GM18498 (cell line): ENCODE measurements at regions not wholly inside any gene's neighbourhood (a gene's known extent, or its start where the extent isn't known, plus 50 kb on each side); places are given as distances from the start of the nearest gene placed in this dataset.

Source experiments
- ATAC-seq: cut with Tn5 transposase; IDR thresholded peaks from one replicate; pipeline ENCODE4 v1.9.1; 2021; ENCODE audit warnings: mild to moderate bottlenecking, moderate library complexity; ENCODE audit not compliant: unreplicated experiment

- ATAC-seq, result no peak
Measured at GRCh38 chr3:94179059-94179458, 116.2 kb downstream of the NSUN3 start.

DNA sequence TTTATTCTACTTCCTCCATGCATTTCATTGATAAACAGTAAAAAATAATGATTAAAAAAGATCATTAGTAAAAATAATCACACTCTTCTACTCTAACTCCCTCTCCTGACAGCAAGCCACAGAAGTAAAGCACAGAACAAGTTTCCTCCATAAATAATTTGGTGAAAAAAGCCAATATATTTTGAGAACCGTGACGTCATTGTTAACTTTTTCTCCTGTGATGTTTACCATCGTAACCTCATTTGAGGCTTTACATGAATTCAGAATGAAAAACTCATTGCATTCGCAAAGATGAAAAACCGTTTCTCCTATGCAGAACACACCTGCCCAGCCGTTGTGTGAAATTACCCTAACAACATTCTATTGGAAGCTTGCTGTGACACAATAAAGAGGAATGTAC is 120.7 kb downstream of the NSUN3 start:
- no peak for ATAC-seq

GRCh38 chr3:94184781-94185180 is 121.9 kb downstream of the NSUN3 start:
- ATAC-seq, result no peak

GRCh38 chr3:94185753-94186152 is 122.9 kb downstream of the NSUN3 start:
- no peak for ATAC-seq

GRCh38 chr3:94187697-94188096 is 124.8 kb downstream of the NSUN3 start:
- ATAC-seq, result no peak

DNA sequence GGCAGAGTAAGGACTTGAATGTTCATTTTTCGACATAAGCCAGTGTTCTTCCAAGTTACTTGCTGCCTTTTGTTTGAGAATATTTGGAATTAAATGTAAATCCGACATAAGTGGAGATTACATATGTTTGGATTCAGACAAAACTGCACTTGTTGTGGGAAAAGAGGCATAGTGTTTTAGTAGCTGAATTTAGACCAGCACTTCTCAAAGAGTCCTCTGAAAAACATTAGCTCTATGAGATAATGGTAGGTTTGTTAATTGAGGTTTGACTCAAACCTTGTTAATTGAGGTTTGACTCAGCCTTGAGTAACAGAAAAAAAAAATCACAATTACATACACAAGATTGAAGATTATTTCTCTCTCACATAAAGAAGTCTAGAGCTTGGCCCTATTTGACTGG is 132.5 kb downstream of the NSUN3 start:
- no peak for ATAC-seq

DNA sequence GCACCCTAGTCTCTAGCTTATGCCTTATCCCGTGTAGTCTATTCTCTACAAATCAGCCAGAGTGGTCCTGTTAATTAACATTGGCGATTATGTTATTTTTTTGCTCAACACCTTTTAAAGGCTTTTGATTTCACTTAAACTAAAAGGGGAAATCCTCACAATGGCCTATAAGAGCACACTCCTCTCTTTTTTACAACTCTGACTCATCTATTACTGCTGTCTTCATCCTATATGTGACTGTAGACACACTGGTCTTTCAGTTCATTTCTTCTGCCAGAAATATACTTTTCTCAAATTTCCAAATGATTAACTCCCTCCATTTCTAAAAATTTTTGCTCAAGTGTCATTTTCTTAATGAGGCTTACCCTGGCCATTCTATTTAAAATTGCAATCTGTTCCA is 143.4 kb downstream of the NSUN3 start:
- no peak for ATAC-seq

- ATAC-seq, result no peak
Measured at GRCh38 chr3:94210256-94210655, 147.4 kb downstream of the NSUN3 start.

DNA sequence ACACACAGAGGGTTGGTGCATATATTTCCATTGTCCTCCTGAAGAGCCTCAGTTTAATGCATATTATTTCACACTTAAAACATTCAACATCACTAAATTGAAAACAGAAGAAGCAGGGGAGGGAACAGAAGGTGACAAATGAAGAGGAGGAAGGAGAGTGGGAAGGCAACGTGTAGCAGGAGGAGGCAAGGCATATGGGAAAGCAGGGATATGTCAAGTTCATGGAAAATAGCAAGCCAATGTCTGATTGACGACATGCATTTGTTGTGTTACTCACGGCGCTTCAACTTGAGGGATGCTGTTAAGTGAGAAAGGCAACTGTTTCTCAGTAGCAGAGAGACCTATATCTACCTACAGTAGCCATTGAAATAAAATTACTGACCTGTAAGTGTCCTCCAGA is 154.5 kb downstream of the NSUN3 start:
- no peak for ATAC-seq

DNA sequence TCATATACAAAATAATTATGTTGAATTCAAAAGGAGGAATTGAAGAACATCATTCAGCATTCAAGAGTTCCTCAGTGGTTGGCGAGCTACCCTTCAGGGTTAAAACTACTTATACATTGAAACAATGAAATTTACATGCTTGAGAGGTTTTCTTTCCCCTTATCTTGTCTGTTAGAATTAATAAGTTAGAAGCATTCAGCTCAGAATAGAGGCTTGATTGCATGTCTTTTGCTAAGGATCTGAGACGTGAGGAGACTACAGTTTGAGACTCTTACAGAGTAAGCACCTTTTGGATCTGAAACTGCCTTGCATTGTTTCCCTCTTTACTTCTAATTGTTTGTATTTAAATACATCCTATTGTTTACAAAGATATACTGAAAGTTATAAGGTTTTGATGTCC is 157.6 kb downstream of the NSUN3 start:
- ATAC-seq, result no peak

- ATAC-seq, result no peak
Measured at GRCh38 chr3:94221829-94222228, 159.0 kb downstream of the NSUN3 start.

DNA sequence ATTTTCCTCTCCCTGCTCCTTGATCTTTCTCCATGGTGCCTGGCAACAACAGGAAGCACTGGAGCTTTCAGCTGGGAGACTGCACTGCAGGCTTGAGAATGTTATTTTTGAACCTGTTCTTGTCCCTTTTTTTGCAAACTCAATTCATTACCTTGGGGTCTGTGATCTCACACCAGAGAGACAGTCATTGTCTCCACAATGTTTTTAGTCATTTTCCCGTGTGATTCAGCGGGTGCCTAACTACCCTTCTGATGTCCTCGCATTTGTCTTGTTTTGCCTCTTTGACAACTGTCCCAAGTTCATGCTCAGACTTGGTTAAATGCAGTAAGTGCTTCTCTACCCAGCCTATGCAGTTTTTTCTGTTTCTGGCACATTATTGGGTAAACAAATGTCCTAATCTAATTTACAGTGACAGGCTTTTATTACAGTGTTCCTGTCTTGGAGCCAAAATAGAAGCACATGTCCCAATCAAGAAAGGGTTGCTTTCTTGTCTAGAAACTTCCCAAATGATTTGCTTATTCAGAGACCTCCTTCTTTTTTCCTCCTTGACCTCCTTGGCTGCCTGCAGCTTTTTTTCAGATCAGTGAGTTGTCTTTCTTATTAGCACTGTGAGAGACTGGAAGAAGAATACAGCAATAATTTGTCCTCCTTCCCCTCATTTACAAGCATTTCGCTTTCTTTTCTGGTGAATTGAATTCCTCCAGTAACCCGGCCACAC is 162.4 kb downstream of the NSUN3 start:
- ATAC-seq, result no peak

- ATAC-seq, result no peak
Measured at GRCh38 chr3:94226078-94226477, 163.2 kb downstream of the NSUN3 start.

- no peak for ATAC-seq
Measured at GRCh38 chr3:94232921-94233320, 170.1 kb downstream of the NSUN3 start.

DNA sequence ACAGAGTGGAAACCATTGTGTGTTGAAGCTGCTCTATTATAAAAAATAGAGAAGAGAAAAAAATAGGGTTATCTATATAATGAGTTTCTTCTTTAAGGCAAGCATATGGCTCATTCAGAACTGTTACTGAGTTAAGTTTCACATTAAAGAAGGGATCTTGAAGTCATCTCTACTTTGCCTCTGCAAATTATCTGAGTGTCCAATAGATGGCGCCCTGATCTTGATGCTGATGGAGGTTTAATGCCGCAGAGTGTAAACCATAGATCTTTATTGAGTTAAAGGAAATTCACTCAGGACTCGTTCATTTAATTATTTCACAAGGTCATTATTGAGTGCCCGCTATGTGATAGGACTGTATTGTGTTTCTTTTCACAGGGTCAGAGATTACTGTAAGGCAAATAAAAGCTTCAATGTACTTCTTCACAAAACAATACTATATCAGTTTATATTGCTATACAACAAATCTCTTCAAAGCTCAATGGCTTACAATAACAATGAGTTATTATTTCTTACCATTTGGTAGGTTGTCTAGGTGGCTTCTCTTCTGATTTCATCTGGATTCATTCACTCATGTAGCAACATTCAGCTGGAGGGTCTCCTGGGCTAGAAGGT is 171.4 kb downstream of the NSUN3 start:
- ATAC-seq, result peak; percentile 75

DNA sequence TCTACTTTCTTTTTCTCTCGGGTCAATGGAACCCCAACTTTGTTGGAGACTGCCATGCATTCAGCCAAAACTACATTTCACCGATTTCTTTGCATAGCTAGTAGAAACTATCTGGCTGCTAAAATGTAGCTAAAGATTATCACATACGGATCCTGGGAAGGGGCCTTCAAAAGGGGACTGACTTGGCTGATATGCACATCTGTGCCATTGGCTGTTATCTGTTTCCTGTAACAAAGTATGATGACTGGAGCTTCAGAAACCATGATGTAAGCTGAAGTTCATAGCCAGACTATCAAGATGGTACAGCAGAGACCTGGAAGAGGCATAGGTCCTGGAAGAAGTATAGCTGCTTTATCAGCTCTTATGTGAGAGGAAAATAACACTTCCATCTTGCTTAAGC is 179.1 kb downstream of the NSUN3 start:
- ATAC-seq, result no peak

DNA sequence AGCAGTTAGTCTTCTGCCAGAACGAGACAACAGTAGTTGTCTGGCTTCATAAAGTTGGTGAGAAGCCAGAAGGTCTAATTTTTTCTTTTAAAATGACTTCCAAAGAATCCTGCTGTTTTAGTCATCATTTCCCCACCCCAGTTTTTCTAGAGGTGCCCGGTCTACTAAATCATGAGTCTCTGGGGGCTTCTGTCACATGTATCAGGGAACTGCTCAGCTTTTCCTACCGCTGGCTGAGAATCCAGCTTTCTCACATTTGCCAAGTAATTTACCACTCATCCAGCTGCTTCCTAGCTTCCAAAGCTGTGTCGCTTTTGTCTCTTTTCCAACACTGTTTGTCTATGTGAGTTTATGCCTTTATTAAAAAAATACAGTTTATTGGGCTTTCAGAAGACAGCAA is 183.3 kb downstream of the NSUN3 start:
- ATAC-seq, result no peak

DNA sequence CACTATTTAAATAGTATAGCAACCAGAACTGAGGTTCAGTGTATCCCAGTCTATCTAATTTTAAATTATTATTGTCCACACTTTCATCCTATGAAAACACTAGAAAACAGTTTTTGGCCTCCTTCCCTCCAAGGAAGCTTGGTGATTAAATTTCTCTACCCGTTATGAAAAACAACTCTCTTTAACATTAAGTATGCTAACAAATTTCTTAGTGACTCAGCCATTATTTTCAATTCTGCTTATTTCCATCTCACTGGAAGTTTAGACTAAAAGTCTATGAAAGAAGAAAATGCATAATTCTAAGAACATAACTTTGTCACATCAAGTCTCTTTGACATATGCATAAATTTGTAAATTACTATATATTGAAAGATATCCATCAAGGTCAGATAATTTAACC is 185.2 kb downstream of the NSUN3 start:
- ATAC-seq, result no peak

DNA sequence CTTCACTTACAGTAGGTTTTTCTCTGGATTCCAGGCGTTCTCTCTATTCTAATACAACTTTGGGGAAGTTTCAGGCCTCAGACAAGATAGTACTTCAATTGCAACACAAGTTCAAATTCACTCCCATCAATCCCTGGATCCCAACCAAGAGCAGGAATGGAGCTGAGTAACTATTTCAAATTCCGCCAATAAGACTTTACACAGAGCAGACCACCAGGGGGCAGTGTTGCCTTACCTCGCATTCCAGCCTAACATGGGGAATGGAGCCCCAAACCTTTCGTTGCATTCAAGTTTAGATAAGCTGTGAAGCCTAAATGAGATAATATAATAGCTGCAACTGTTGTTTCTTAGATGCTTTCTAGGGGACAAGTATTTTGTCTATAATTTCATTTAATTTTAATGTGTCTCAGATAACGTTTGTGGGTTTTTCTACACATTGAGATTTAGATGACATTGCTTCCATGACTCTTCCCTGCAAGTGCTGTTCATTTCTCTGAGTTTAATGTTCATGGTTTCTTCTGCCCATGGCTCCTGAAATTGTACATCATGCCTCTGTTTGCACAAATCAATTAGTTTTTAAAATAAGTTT is 186.7 kb downstream of the NSUN3 start:
- ATAC-seq, result peak; percentile 87

- no peak for ATAC-seq
Measured at GRCh38 chr3:94251566-94251965, 188.7 kb downstream of the NSUN3 start.

DNA sequence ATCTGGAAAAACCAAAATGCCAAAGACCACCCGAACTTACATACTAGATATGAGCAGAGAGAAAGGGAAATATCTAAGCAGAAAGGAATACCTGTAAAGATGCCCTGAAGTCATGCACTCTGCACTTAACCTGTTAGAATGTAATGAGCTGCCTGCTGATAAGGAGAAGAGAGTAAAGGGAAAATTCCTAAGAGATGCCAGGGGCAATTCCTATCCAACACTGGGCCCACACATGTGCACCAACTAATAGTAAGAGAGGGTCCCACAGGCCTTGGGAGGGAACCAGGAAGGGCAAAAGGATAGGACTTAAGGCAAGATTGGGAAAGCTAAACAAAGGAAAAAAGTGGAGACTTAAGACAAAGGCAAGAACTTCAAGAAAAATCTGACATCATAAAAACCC is 189.5 kb downstream of the NSUN3 start:
- ATAC-seq, result no peak
